Epithelial cell of proximal tubule (primary cell): ENCODE measurements at regions not wholly inside any gene's neighbourhood (a gene's known extent, or its start where the extent isn't known, plus 50 kb on each side); places are given as distances from the start of the nearest gene placed in this dataset.

Experiments used
- DNase-seq: peaks from one replicate; pipeline ENCODE4 v3.0.0-alpha.2; 2011; ENCODE audit warnings: low read depth
- H3K4me3 ChIP-seq: 2 replicates; pipeline ENCODE4 v1.5.1; 2011; ENCODE audit warnings: low read depth, mild to moderate bottlenecking, low read length
- CTCF ChIP-seq: conservative IDR thresholded peaks from 2 replicates; pipeline ENCODE4 v1.5.1; 2012; ENCODE audit warnings: low read depth, mild to moderate bottlenecking, low read length

- TF ChIP-seq CTCF, result no peak
- no peak for DNase-seq
- no peak overlapping the region for H3K4me3 ChIP-seq
These were observed 71.8 kb upstream of the NOX3 start for GRCh38 chr6:155527443-155527842.

GRCh38 chr6:155523821-155524651 lies 68.4 kb upstream of the NOX3 start:
- no peak for TF ChIP-seq CTCF
- no peak overlapping the region for H3K4me3 ChIP-seq
- DNase-seq, result peak; percentile 12

GRCh38 chr6:155521719-155522118 lies 66.1 kb upstream of the NOX3 start:
- DNase-seq, result no peak
- no peak for TF ChIP-seq CTCF
- no peak overlapping the region for H3K4me3 ChIP-seq

- no peak for DNase-seq
- no peak for TF ChIP-seq CTCF
- H3K4me3 ChIP-seq, result no peak overlapping the region
These were observed 64.4 kb upstream of the NOX3 start for GRCh38 chr6:155520078-155520477.

- no peak for TF ChIP-seq CTCF
- DNase-seq, result no peak
- no peak overlapping the region for H3K4me3 ChIP-seq
These were observed 63.6 kb upstream of the NOX3 start for GRCh38 chr6:155519176-155519738.

GRCh38 chr6:155517294-155517693 lies 61.7 kb upstream of the NOX3 start:
- TF ChIP-seq CTCF, result no peak
- H3K4me3 ChIP-seq, result no peak overlapping the region
- DNase-seq, result no peak

- H3K4me3 ChIP-seq, result no peak overlapping the region
- no peak for TF ChIP-seq CTCF
- DNase-seq, result no peak
These were observed 55.2 kb upstream of the NOX3 start for GRCh38 chr6:155510879-155511278.
